GM23338 (cell line): ENCODE measurements at regions not wholly inside any gene's neighbourhood (a gene's known extent, or its start where the extent isn't known, plus 50 kb on each side); places are given as distances from the start of the nearest gene placed in this dataset.
"Not testable (repeated sequence)": the region's sequence is repeated elsewhere in the genome, so short reads cannot be mapped to it uniquely, and the experiment has no call there.

Source experiments
- CREB1 ChIP-seq: fragments of 250-450 bp; sonication (Bioruptor Pico); IDR thresholded peaks from 2 replicates; pipeline ENCODE4 v1.5.0; 2020; ENCODE audit warnings: low read depth, mild to moderate bottlenecking, moderate library complexity
- CTCF ChIP-seq, 2 experiments: fragments of 200-600 bp in 1 of 2; sonication (generic) in 1 of 2; conservative IDR thresholded peaks; 2 replicates each; pipeline versions ENCODE4 v1.5.1 to v1.6.1; 2016 to 2017; ENCODE audit warnings: antibody characterized with exemption in 2 of 2, low read depth in 2 of 2, mild to moderate bottlenecking in 2 of 2, moderate library complexity in 1 of 2
- EZH2 ChIP-seq: fragments of 200-600 bp; sonication (generic); IDR thresholded peaks from one replicate; pipeline ENCODE4 v1.8.0; 2017; ENCODE audit warnings: antibody characterized with exemption, mild to moderate bottlenecking, low read depth; ENCODE audit not compliant: unreplicated experiment
- EZH2phosphoT487 ChIP-seq: fragments of 200-600 bp; sonication (generic); IDR thresholded peaks from one replicate; pipeline ENCODE4 v1.8.1; 2018; ENCODE audit warnings: antibody characterized with exemption; ENCODE audit not compliant: unreplicated experiment
- JUNB ChIP-seq: IDR thresholded peaks from one replicate; pipeline ENCODE4 v1.6.1; 2016; ENCODE audit warnings: antibody characterized with exemption; ENCODE audit not compliant: unreplicated experiment
- POLR2AphosphoS5 ChIP-seq: IDR thresholded peaks from 2 replicates; pipeline ENCODE4 v1.6.1; 2016; ENCODE audit warnings: antibody characterized with exemption, low read depth

- not testable (repeated sequence) for TF ChIP-seq EZH2; CTCF (conservative IDR thresholded peaks at IDR 0.05; ENCODE audit: low read depth in 2 of 2); CREB1 (CRISPR knock-in tag); EZH2phosphoT487; JUNB; POLR2AphosphoS5
Observed at GRCh38 chr4:33829356-33829755, 2415.0 kb downstream of the ARAP2 start.
